Inflammatory macrophage (primary cell): ENCODE measurements at regions not wholly inside any gene's neighbourhood (a gene's known extent, or its start where the extent isn't known, plus 50 kb on each side); places are given as distances from the start of the nearest gene placed in this dataset.

Source experiments
- DNase-seq, 2 donors: peaks; one replicate each; pipeline ENCODE4 v3.0.0-alpha.2; 2020 to 2022

DNA sequence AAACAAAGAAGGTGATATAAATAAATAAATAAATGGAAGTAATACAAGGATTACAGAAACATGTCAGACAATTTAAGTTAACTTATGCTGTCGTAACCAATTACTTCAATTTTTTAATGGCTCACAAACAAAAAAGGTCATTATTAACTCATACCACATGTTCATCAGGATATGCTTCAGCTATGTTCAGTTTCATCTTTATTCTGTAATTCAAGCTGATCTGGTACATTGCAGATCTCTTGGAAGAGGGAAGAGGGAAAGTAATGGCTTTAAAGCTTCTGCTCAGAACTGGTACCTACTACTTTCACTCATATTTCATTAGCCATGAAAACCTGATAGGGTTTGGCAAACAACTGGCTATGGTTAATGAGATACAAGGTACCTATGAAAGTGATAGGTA lies 67.6 kb upstream of the ERBB4 start:
- no peak for DNase-seq

DNA sequence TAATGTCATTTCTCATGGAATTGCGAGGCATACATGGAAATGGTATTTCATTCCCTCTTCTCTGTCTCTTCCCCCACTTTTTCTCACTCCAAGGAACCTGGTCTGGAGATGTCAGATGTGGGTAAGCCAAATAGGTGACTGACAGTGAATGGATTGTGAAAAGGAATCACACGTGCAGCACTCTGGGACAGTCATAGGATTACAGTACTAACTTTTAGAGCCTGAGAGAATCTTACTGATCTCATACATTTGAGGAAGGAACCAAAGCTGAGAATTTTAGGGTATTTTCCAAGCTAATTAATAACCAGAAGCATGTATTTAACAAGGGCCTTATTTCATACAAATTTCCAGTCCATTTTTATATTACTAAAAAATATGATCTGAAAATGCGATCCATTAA lies 58.1 kb upstream of the ERBB4 start:
- DNase-seq, result no peak

DNA sequence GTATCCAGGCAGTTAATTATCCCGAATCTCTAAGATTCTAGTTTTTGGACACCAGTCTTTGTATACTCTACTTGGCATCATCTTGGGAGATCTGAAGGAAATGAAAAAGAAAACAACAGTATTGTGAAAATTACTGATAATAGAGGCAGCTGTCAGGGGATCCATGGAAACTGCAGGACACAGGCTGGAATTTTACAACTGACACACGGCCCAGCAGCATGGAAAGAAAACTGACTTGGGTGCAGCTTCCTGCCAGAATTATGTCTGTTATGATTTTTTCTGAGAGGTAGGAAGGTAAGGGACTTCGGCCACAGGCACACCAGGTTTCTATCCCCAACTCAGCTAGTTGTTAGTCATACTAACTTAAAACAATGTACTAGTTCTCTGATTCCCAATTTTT lies 57.7 kb upstream of the ERBB4 start:
- DNase-seq, result no peak

DNA sequence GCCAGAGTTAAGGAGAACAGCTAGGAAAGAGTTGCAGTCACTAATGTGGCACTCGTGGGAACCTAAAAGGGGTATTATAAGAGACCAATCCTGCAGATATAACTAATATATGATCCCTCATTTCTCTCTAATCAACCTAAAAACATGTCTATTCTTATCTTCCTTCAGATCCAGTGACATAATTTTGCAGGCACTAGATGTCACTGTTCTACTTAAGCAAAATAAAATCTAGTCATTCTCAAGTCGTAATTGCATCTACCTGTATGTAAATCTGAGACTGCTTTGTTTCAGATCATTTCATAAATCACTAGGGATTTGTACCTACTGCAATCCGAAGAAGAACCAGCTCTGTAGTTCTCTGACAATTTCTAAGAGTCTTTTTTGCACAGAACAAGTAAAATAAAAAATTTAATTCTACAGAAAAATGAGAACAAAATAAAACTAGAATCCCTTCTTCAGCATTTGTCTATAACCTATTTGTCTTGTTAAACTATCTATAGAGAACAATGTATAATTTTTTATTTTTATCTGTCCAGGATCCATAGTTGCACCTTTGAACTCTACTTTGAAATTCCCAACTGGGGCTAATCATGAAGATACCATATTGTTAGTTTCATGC lies 56.5 kb upstream of the ERBB4 start:
- no peak for DNase-seq

GRCh38 chr2:212592695-212593094 lies 54.1 kb upstream of the ERBB4 start:
- no peak for DNase-seq
